ENCODE measurements at regions not wholly inside any gene's neighbourhood (a gene's known extent, or its start where the extent isn't known, plus 50 kb on each side); places are given as distances from the start of the nearest gene placed in this dataset.

DNA sequence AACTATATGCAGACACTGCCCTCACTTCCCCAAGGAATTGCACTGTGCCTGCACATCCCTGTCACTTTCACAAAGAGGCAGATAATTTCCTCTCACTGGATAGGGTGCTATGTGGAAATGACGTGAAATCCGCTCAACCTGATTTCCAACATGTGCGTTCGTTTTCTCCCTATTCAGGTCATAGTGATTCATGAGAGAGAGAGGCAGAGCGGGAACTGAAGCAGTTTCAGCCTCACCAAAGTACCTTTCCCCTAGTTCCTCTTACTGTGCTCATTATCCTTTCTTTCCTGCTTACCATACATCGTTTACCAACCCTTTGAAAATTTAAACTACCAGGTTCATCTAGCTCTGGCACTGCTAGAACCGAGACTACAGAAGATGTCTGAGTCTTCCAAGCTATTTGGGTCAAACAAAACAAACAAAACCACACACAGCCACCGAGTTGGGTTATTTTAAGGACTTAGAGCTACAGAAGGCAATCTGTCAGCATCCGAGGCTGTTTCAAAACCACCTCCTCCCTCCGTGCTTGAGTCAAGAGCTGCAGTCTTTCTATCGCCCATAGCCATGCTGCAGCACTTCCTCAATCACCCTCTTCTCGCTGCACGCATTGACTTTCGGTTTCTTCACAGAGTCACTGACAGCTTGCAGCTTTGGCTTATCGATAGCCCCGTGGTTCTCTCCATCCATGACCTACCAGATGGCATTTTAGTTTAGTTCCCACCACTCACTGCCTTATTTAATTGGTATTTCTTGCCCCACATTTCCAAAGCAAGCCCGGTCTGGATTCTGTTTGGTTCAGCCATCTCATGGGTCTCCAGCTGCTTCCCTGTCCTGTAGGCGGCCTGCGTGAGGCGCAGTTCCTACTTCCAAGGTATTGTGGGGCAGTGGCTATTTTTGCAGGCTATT lies 1395.8 kb downstream of the EFNB2 start:
- Histone ChIP-seq H3K4me3 (ENCODE audit: low read depth in 1 of 2, low read length in 1 of 2) (peak overlapping the region; percentile 61 to 81), H3K27ac (peak overlapping the region; percentile 85)

DNA sequence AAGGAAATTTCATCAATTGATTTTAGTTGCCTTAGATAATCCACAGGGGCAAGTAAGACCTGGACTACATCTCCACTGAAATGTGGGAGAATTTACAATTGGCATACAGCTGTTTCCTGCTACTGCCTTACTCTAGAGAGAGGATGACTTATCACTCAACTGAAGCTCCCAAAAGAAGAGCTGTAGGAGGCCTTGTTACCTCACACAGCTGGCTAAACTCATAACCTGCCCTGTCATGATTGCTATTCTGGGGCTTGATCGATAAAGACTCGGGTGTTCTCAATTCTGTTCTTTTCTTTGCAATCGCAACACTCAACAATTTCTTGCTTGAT lies 1396.4 kb downstream of the EFNB2 start:
- Histone ChIP-seq H3K9me3 (no peaks in the 10 kb centered on the region), H3K4me3 (ENCODE audit: low read depth in 1 of 2, low read length in 1 of 2) (peak overlapping the region; percentile 61 to 81), H3K4me1 (ENCODE audit: control insufficient read depth in 1 of 2, insufficient read depth in 1 of 2, low read depth in 1 of 2, low read length in 1 of 2) (peaks cover 20 to 26% of the 10 kb centered on the region in 2 experiments), H3K27me3 (no peaks in the 10 kb centered on the region), H3K27ac (peak overlapping the region; percentile 85), H3K36me3 (no peaks in the 10 kb centered on the region)
- TF ChIP-seq CTCF (IDR thresholded peaks at IDR 0.05), result no peak

More for the DNA sequence above, 1395.8 kb downstream of the EFNB2 start:
- H3K9me3 ChIP-seq, result no peaks in the 10 kb centered on the region
- TF ChIP-seq CTCF (IDR thresholded peaks at IDR 0.05), result no peak
- H3K36me3 ChIP-seq, result no peaks in the 10 kb centered on the region
- peaks cover 20 to 26% of the 10 kb centered on the region in 2 experiments for H3K4me1 ChIP-seq (ENCODE audit: control insufficient read depth in 1 of 2, insufficient read depth in 1 of 2, low read depth in 1 of 2, low read length in 1 of 2)
- H3K27me3 ChIP-seq, result no peaks in the 10 kb centered on the region

DNA sequence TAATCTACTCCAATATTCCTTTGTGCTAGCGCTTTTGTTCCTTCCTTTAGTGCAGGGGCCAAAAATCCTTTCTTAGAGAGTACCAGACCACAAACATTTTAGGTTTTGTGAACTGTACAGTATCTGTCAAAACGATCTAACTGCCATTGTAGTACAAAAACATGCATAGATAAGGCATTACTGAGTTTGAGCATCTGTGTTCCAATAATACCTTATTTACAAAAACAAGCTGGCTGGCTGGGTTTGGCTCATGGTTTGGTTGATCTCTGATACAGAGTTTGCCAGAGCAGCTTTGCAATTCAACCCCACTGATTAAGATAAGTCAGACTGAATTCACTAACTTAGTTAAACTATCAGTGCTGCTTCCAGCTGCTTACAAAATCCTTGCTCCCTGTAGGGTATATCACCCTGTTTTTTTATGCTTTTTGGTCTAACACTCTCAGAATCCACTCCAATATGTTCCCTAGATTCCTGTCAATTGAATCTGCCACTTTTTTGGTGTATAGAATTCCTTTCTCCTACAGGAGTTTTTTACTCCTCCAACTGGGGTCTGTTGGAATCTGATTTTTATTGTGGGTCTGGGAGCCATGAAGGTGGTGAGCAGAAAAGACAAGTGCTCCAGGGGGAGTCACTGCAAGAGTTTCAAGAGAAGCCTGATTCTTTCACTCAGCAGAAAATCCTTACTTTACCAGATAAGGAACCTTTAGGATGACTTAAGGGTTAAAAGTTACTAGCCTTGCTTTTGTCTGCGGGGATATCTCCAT lies 1399.4 kb downstream of the EFNB2 start:
- TF ChIP-seq CTCF (IDR thresholded peaks at IDR 0.05), result no peak
- no peaks in the 10 kb centered on the region for H3K27me3 ChIP-seq
- H3K9me3 ChIP-seq, result no peaks in the 10 kb centered on the region

DNA sequence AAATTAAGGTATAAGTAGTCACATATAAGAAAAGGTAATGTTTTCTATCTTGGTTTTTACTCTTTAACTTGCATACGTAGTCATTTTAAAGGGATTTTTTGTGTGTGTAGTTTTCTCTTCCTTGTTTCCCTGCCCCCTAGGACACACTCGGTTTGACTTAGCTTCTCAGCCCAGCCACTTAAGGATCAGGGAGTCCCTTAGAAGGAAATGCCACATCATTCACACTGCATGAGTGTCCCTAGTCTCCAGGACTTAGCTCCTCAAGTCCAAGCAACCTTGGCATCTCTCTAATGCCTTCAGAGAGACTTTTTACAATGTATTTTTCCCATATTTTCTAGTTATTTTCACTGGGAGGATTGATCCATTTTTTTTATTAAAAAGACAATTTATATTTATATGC lies 1407.7 kb downstream of the EFNB2 start:
- Histone ChIP-seq H3K36me3 (no peaks in the 10 kb centered on the region), H3K27me3 (no peaks in the 10 kb centered on the region), H3K4me1 (ENCODE audit: control insufficient read depth in 1 of 2, insufficient read depth in 1 of 2, low read depth in 1 of 2, low read length in 1 of 2) (no peaks in the 10 kb centered on the region), H3K4me3 (ENCODE audit: low read depth in 1 of 2, low read length in 1 of 2) (no peak overlapping the region), H3K27ac (no peak overlapping the region), H3K9me3 (no peaks in the 10 kb centered on the region)
- TF ChIP-seq CTCF (IDR thresholded peaks at IDR 0.05), result no peak

More for the DNA sequence above, 1399.4 kb downstream of the EFNB2 start:
- Histone ChIP-seq H3K4me3 (ENCODE audit: low read depth in 1 of 2, low read length in 1 of 2) (no peak overlapping the region), H3K27ac (no peak overlapping the region), H3K4me1 (ENCODE audit: control insufficient read depth in 1 of 2, insufficient read depth in 1 of 2, low read depth in 1 of 2, low read length in 1 of 2) (peaks cover 20 to 26% of the 10 kb centered on the region in 2 experiments), H3K36me3 (no peaks in the 10 kb centered on the region)

DNA sequence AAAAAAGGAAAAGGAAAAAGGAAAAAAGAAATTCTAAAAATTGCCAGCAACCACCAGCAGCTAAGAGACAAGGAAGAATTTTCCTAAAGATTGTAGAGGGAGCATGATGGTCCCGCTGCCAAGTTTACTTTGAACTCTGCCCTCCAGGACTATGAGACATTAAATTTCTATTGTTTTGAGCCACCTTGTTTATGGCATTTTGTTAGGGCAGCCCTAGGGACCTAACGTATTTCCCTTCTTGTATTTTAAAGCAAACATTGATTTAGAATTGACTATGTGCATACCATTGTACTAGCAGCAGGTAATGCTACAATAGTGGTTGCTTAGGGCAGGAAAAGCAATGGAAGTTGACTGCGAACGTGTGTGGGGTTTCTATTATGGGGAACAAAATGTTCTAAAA lies 1414.2 kb downstream of the EFNB2 start:
- Histone ChIP-seq H3K9me3 (no peaks in the 10 kb centered on the region), H3K27me3 (no peaks in the 10 kb centered on the region), H3K36me3 (no peaks in the 10 kb centered on the region), H3K4me3 (ENCODE audit: low read depth in 1 of 2, low read length in 1 of 2) (no peak overlapping the region), H3K27ac (no peak overlapping the region), H3K4me1 (ENCODE audit: control insufficient read depth in 1 of 2, insufficient read depth in 1 of 2, low read depth in 1 of 2, low read length in 1 of 2) (no peaks in the 10 kb centered on the region)
- no peak for TF ChIP-seq CTCF (IDR thresholded peaks at IDR 0.05)

Data from neutrophil (primary cell).